WTC11 (cell line): ENCODE measurements at regions not wholly inside any gene's neighbourhood (a gene's known extent, or its start where the extent isn't known, plus 50 kb on each side); places are given as distances from the start of the nearest gene placed in this dataset.

ENCODE experiments used
- ATAC-seq: fragments of 200-7000 bp; cut with Tn5 transposase; 2 replicates; pipeline ENCODE4 v1.10.0; 2021; ENCODE audit warnings: mild to moderate bottlenecking, moderate library complexity
- CTCF ChIA-PET: fragments of 300-600 bp; sonication (Branson Sonifier 250); formaldehyde crosslinking; loops from one replicate; lab custom pipeline; 2021; ENCODE audit warnings: antibody characterized with exemption; lab: Charles Lee
- POLR2A ChIA-PET: fragments of 350-600 bp; sonication (Branson Sonifier 250); formaldehyde crosslinking; loops from one replicate; lab custom pipeline; 2021; ENCODE audit warnings: antibody characterized with exemption; lab: Charles Lee
- DNase-seq: peaks from one replicate; pipeline ENCODE4 v3.0.0; 2021; ENCODE audit warnings: low spot score
- H3K27ac Mint-ChIP-seq: 2 replicates; pipeline ENCODE4 v1.8.0; 2021; ENCODE audit warnings: mixed read lengths
- H3K27me3 Mint-ChIP-seq: 2 replicates; pipeline ENCODE4 v1.8.0; 2021; ENCODE audit warnings: low read depth, mild to moderate bottlenecking, moderate library complexity, mixed read lengths
- H3K36me3 Mint-ChIP-seq: 2 replicates; pipeline ENCODE4 v1.8.0; 2021; ENCODE audit warnings: mixed read lengths
- H3K4me1 Mint-ChIP-seq: 2 replicates; pipeline ENCODE4 v1.8.0; 2022; ENCODE audit warnings: mixed read lengths
- H3K4me3 Mint-ChIP-seq: 2 replicates; pipeline ENCODE4 v1.8.0; 2021; ENCODE audit warnings: mild to moderate bottlenecking, moderate library complexity, mixed read lengths
- H3K9me3 Mint-ChIP-seq: 2 replicates; pipeline ENCODE4 v1.8.0; 2021; ENCODE audit warnings: mixed read lengths
- ATF3 ChIP-seq: sonication (generic); formaldehyde crosslinking; conservative IDR thresholded peaks from 2 replicates; pipeline ENCODE4 v1.8.1; 2022; ENCODE audit warnings: mild to moderate bottlenecking, missing genetic modification reagents
- CBFB ChIP-seq: sonication (generic); formaldehyde crosslinking; IDR thresholded peaks from 2 replicates; pipeline ENCODE4 v1.8.1; 2022; ENCODE audit warnings: mild to moderate bottlenecking, low read depth, missing genetic modification reagents
- ELF4 ChIP-seq: sonication (generic); formaldehyde crosslinking; IDR thresholded peaks from 2 replicates; pipeline ENCODE4 v1.8.1; 2022; ENCODE audit warnings: low read depth, mild to moderate bottlenecking, moderate library complexity, missing genetic modification reagents
- IRF2 ChIP-seq: sonication (generic); formaldehyde crosslinking; IDR thresholded peaks from 2 replicates; pipeline ENCODE4 v1.8.0; 2022; ENCODE audit warnings: low read depth, missing genetic modification reagents, borderline replicate concordance
- NFYB ChIP-seq: sonication (generic); formaldehyde crosslinking; conservative IDR thresholded peaks from 2 replicates; pipeline ENCODE4 v1.8.0; 2022; ENCODE audit warnings: low read depth, missing genetic modification reagents
- NR2C2 ChIP-seq: sonication (generic); formaldehyde crosslinking; IDR thresholded peaks from 2 replicates; pipeline ENCODE4 v1.8.0; 2022; ENCODE audit warnings: mild to moderate bottlenecking, missing genetic modification reagents
- OVOL2 ChIP-seq: fragments of 250-450 bp; sonication (Bioruptor Pico); IDR thresholded peaks from 2 replicates; pipeline ENCODE4 v1.9.0; 2021; ENCODE audit warnings: mild to moderate bottlenecking, borderline replicate concordance
- PRRX2 ChIP-seq: fragments of 250-450 bp; sonication (Bioruptor Pico); IDR thresholded peaks from 2 replicates; pipeline ENCODE4 v1.8.0; 2021; ENCODE audit warnings: mild to moderate bottlenecking
- TCF7 ChIP-seq: sonication (generic); formaldehyde crosslinking; IDR thresholded peaks from 2 replicates; pipeline ENCODE4 v1.8.0; 2022; ENCODE audit warnings: mild to moderate bottlenecking, low read depth, missing genetic modification reagents, moderate library complexity
- TEAD1 ChIP-seq: sonication (generic); formaldehyde crosslinking; IDR thresholded peaks from 2 replicates; pipeline ENCODE4 v1.8.0; 2022; ENCODE audit warnings: mild to moderate bottlenecking, missing genetic modification reagents
- TP53 ChIP-seq: sonication (generic); formaldehyde crosslinking; IDR thresholded peaks from 2 replicates; pipeline ENCODE4 v1.8.1; 2023; ENCODE audit warnings: mild to moderate bottlenecking, missing genetic modification reagents
- ZNF121 ChIP-seq: sonication (generic); formaldehyde crosslinking; IDR thresholded peaks from 2 replicates; pipeline ENCODE4 v1.8.0; 2023; ENCODE audit warnings: missing genetic modification reagents
- ZNF219 ChIP-seq: sonication (generic); formaldehyde crosslinking; IDR thresholded peaks from 2 replicates; pipeline ENCODE4 v1.8.0; 2023; ENCODE audit warnings: missing genetic modification reagents, mild to moderate bottlenecking, borderline replicate concordance
- ZNF416 ChIP-seq: fragments of 250-450 bp; sonication (Bioruptor Pico); IDR thresholded peaks from 2 replicates; pipeline ENCODE4 v1.9.0; 2021; ENCODE audit warnings: mild to moderate bottlenecking, inconsistent platforms
- ZNF423 ChIP-seq: fragments of 250-450 bp; sonication (Bioruptor Pico); IDR thresholded peaks from 2 replicates; pipeline ENCODE4 v2.1.2; 2022; ENCODE audit warnings: mild to moderate bottlenecking, moderate library complexity
- TF ChIP-seq, protein P1 (sequence below): fragments of 250-450 bp; sonication (Bioruptor Pico); IDR thresholded peaks from 2 replicates; pipeline ENCODE4 v1.9.0; 2021; ENCODE audit warnings: moderate library complexity, mild to moderate bottlenecking, inconsistent platforms, borderline replicate concordance
- TF ChIP-seq, protein P2 (sequence below): sonication (generic); formaldehyde crosslinking; IDR thresholded peaks from 2 replicates; pipeline ENCODE4 v1.8.0; 2023; ENCODE audit warnings: missing genetic modification reagents, mild to moderate bottlenecking, borderline replicate concordance
- TF ChIP-seq, protein P3 (sequence below): sonication (generic); formaldehyde crosslinking; conservative IDR thresholded peaks from 2 replicates; pipeline ENCODE4 v1.8.1; 2023; ENCODE audit warnings: mild to moderate bottlenecking, low read depth, missing genetic modification reagents, moderate library complexity
- TF ChIP-seq, protein P4 (sequence below): sonication (generic); formaldehyde crosslinking; IDR thresholded peaks from 2 replicates; pipeline ENCODE4 v1.8.1; 2023; ENCODE audit warnings: mild to moderate bottlenecking, missing genetic modification reagents
- TF ChIP-seq, protein P5 (sequence below): fragments of 250-450 bp; sonication (Bioruptor Pico); IDR thresholded peaks from 2 replicates; pipeline ENCODE4 v1.9.0; 2021; ENCODE audit warnings: mild to moderate bottlenecking, borderline replicate concordance
- TF ChIP-seq, protein P6 (sequence below): sonication (generic); formaldehyde crosslinking; IDR thresholded peaks from 2 replicates; pipeline ENCODE4 v1.8.1; 2023; ENCODE audit warnings: mild to moderate bottlenecking, moderate library complexity, missing genetic modification reagents

GRCh38 chr18:45435810-45436209 is 179.5 kb upstream of the SLC14A2 start:
- POLR2A ChIA-PET, result no interaction called here
- CTCF ChIA-PET, result no interaction called here
- TF ChIP-seq ZNF423 (no peak), ZNF416 (CRISPR knock-in tag) (no peak), NFYB (CRISPR knock-in tag) (no peak), TP53 (CRISPR knock-in tag) (no peak), ELF4 (CRISPR knock-in tag) (no peak), ZNF121 (CRISPR knock-in tag) (no peak), ZNF219 (no peak)
- TF ChIP-seq, protein P1, sequence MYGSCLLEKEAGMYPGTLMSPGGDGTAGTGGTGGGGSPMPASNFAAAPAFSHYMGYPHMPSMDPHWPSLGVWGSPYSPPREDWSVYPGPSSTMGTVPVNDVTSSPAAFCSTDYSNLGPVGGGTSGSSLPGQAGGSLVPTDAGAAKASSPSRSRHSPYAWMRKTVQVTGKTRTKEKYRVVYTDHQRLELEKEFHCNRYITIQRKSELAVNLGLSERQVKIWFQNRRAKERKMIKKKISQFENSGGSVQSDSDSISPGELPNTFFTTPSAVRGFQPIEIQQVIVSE, result no peak
- no peak overlapping the region for H3K27ac Mint-ChIP-seq
- H3K27me3 Mint-ChIP-seq, result no peaks in the 10 kb centered on the region; the same call in 1 of the 2 replicates
- no peak for ATAC-seq
- no peak overlapping the region for H3K4me3 Mint-ChIP-seq
- H3K4me1 Mint-ChIP-seq, result no peaks in the 10 kb centered on the region
- H3K9me3 Mint-ChIP-seq, result no peaks in the 10 kb centered on the region
- no peak for DNase-seq
- H3K36me3 Mint-ChIP-seq, result no peaks in the 10 kb centered on the region

GRCh38 chr18:45437366-45437765 is 177.9 kb upstream of the SLC14A2 start:
- no peak overlapping the region for H3K27ac Mint-ChIP-seq
- H3K36me3 Mint-ChIP-seq, result no peaks in the 10 kb centered on the region
- peak; percentile 41 for ATAC-seq
- H3K4me1 Mint-ChIP-seq, result no peaks in the 10 kb centered on the region
- H3K9me3 Mint-ChIP-seq, result no peaks in the 10 kb centered on the region
- DNase-seq, result no peak
- CTCF ChIA-PET, result no interaction called here
- POLR2A ChIA-PET, result no interaction called here
- no peak overlapping the region for H3K4me3 Mint-ChIP-seq
- H3K27me3 Mint-ChIP-seq, result no peaks in the 10 kb centered on the region; the same call in 1 of the 2 replicates
- no peak for TF ChIP-seq OVOL2 (CRISPR knock-in tag)
- TF ChIP-seq TCF7 (CRISPR knock-in tag), result no peak
- no peak for TF ChIP-seq TEAD1
- TF ChIP-seq CBFB (CRISPR knock-in tag), result no peak
- TF ChIP-seq IRF2 (CRISPR knock-in tag), result no peak
- no peak for TF ChIP-seq NR2C2 (CRISPR knock-in tag)
- TF ChIP-seq, protein P2, sequence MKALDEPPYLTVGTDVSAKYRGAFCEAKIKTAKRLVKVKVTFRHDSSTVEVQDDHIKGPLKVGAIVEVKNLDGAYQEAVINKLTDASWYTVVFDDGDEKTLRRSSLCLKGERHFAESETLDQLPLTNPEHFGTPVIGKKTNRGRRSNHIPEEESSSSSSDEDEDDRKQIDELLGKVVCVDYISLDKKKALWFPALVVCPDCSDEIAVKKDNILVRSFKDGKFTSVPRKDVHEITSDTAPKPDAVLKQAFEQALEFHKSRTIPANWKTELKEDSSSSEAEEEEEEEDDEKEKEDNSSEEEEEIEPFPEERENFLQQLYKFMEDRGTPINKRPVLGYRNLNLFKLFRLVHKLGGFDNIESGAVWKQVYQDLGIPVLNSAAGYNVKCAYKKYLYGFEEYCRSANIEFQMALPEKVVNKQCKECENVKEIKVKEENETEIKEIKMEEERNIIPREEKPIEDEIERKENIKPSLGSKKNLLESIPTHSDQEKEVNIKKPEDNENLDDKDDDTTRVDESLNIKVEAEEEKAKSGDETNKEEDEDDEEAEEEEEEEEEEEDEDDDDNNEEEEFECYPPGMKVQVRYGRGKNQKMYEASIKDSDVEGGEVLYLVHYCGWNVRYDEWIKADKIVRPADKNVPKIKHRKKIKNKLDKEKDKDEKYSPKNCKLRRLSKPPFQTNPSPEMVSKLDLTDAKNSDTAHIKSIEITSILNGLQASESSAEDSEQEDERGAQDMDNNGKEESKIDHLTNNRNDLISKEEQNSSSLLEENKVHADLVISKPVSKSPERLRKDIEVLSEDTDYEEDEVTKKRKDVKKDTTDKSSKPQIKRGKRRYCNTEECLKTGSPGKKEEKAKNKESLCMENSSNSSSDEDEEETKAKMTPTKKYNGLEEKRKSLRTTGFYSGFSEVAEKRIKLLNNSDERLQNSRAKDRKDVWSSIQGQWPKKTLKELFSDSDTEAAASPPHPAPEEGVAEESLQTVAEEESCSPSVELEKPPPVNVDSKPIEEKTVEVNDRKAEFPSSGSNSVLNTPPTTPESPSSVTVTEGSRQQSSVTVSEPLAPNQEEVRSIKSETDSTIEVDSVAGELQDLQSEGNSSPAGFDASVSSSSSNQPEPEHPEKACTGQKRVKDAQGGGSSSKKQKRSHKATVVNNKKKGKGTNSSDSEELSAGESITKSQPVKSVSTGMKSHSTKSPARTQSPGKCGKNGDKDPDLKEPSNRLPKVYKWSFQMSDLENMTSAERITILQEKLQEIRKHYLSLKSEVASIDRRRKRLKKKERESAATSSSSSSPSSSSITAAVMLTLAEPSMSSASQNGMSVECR (CRISPR knock-in tag), result no peak
- TF ChIP-seq, protein P3, sequence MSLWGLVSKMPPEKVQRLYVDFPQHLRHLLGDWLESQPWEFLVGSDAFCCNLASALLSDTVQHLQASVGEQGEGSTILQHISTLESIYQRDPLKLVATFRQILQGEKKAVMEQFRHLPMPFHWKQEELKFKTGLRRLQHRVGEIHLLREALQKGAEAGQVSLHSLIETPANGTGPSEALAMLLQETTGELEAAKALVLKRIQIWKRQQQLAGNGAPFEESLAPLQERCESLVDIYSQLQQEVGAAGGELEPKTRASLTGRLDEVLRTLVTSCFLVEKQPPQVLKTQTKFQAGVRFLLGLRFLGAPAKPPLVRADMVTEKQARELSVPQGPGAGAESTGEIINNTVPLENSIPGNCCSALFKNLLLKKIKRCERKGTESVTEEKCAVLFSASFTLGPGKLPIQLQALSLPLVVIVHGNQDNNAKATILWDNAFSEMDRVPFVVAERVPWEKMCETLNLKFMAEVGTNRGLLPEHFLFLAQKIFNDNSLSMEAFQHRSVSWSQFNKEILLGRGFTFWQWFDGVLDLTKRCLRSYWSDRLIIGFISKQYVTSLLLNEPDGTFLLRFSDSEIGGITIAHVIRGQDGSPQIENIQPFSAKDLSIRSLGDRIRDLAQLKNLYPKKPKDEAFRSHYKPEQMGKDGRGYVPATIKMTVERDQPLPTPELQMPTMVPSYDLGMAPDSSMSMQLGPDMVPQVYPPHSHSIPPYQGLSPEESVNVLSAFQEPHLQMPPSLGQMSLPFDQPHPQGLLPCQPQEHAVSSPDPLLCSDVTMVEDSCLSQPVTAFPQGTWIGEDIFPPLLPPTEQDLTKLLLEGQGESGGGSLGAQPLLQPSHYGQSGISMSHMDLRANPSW, result no peak
- TF ChIP-seq, protein P4, sequence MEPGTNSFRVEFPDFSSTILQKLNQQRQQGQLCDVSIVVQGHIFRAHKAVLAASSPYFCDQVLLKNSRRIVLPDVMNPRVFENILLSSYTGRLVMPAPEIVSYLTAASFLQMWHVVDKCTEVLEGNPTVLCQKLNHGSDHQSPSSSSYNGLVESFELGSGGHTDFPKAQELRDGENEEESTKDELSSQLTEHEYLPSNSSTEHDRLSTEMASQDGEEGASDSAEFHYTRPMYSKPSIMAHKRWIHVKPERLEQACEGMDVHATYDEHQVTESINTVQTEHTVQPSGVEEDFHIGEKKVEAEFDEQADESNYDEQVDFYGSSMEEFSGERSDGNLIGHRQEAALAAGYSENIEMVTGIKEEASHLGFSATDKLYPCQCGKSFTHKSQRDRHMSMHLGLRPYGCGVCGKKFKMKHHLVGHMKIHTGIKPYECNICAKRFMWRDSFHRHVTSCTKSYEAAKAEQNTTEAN, result no peak
- TF ChIP-seq, protein P5, sequence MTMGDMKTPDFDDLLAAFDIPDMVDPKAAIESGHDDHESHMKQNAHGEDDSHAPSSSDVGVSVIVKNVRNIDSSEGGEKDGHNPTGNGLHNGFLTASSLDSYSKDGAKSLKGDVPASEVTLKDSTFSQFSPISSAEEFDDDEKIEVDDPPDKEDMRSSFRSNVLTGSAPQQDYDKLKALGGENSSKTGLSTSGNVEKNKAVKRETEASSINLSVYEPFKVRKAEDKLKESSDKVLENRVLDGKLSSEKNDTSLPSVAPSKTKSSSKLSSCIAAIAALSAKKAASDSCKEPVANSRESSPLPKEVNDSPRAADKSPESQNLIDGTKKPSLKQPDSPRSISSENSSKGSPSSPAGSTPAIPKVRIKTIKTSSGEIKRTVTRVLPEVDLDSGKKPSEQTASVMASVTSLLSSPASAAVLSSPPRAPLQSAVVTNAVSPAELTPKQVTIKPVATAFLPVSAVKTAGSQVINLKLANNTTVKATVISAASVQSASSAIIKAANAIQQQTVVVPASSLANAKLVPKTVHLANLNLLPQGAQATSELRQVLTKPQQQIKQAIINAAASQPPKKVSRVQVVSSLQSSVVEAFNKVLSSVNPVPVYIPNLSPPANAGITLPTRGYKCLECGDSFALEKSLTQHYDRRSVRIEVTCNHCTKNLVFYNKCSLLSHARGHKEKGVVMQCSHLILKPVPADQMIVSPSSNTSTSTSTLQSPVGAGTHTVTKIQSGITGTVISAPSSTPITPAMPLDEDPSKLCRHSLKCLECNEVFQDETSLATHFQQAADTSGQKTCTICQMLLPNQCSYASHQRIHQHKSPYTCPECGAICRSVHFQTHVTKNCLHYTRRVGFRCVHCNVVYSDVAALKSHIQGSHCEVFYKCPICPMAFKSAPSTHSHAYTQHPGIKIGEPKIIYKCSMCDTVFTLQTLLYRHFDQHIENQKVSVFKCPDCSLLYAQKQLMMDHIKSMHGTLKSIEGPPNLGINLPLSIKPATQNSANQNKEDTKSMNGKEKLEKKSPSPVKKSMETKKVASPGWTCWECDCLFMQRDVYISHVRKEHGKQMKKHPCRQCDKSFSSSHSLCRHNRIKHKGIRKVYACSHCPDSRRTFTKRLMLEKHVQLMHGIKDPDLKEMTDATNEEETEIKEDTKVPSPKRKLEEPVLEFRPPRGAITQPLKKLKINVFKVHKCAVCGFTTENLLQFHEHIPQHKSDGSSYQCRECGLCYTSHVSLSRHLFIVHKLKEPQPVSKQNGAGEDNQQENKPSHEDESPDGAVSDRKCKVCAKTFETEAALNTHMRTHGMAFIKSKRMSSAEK, result no peak
- TF ChIP-seq PRRX2 (CRISPR knock-in tag), result no peak
- TF ChIP-seq, protein P6, sequence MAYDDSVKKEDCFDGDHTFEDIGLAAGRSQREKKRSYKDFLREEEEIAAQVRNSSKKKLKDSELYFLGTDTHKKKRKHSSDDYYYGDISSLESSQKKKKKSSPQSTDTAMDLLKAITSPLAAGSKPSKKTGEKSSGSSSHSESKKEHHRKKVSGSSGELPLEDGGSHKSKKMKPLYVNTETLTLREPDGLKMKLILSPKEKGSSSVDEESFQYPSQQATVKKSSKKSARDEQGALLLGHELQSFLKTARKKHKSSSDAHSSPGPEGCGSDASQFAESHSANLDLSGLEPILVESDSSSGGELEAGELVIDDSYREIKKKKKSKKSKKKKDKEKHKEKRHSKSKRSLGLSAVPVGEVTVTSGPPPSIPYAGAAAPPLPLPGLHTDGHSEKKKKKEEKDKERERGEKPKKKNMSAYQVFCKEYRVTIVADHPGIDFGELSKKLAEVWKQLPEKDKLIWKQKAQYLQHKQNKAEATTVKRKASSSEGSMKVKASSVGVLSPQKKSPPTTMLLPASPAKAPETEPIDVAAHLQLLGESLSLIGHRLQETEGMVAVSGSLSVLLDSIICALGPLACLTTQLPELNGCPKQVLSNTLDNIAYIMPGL (CRISPR knock-in tag), result no peak
- TF ChIP-seq ATF3 (CRISPR knock-in tag), result no peak
